ENCODE measurements at regions not wholly inside any gene's neighbourhood (a gene's known extent, or its start where the extent isn't known, plus 50 kb on each side); places are given as distances from the start of the nearest gene placed in this dataset.

DNA sequence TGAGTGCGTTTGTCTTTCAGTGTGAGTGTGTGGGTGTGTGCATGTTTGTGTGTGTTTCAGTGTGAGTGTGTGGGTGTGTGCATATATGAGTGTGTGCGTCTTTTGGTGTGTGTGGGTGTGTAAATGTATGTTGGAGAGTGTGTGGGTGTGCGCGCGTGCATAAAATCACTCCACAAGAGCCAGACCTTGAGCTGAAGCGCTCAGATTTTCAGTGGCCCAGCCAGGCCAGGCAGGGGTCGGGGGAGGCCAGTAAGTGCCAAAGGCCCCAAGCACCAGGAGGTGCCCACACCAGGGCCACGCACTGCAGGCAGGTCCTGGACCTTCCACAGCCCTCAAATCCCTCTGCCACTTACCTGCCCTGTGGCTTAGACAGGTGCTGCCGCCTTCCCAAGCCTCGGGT lies 184.0 kb downstream of the SOX9 start:
- TF ChIP-seq ZFP30 (CRISPR knock-in tag; IDR thresholded peaks at IDR 0.05), result no peak
- TF ChIP-seq TCF4 (CRISPR knock-in tag; IDR thresholded peaks at IDR 0.05; ENCODE audit: borderline replicate concordance), result no peak
- no peak for TF ChIP-seq GLIS3 (CRISPR knock-in tag; IDR thresholded peaks at IDR 0.05)
- no peak for TF ChIP-seq ZFP3 (CRISPR knock-in tag; IDR thresholded peaks at IDR 0.05)
